HK-2 (cell line): ENCODE measurements at regions not wholly inside any gene's neighbourhood (a gene's known extent, or its start where the extent isn't known, plus 50 kb on each side); places are given as distances from the start of the nearest gene placed in this dataset.

Source experiments
- DNase-seq: peaks from one replicate; pipeline ENCODE4 v3.0.0-alpha.2; 2018; ENCODE audit not compliant: unreplicated experiment

GRCh38 chr12:115261691-115262398, 577.9 kb upstream of the TBX3 start:
- DNase-seq, result no peak

- no peak for DNase-seq
Observed at GRCh38 chr12:115260762-115261675, 577.0 kb upstream of the TBX3 start.

- DNase-seq, result no peak
Observed at GRCh38 chr12:115259968-115260747, 576.2 kb upstream of the TBX3 start.

DNA sequence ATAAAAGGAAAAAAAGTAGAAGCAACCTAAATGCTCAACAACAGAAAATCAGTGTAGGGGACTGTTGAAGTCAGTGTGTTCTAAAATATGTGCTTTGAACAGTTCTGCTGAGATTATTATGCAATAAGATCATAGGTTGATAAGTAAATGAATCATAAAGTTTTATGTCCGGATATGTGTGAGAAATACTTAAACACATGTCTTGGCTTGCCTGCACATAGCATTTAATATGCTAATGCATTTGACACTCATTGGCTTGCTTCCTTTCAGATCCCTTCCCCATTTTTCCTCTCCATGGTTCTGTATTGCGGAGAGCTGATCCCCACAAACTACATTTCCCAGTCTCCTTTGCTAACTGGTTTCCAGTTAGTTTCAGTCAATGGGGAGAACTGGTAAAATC, 573.8 kb upstream of the TBX3 start:
- no peak for DNase-seq

DNA sequence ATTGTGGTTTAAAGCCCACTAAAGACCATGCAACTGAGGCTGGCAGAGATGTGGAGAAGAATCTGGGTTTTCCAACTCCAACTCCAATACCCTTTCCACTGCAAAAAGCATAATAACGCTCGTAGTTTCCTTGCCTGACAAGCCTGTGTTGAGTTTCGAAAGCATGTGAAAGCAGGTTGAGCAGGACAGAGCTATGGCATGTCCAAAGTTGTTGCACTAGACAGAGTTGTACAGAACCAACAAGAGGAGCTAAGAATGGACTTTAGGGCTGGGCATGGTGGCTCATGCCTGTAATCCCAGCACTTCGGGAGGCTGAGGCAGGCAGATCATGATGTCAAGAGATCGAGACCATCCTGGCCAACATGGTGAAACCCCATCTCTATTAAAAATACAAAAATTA, 572.0 kb upstream of the TBX3 start:
- no peak for DNase-seq

- no peak for DNase-seq
Observed at GRCh38 chr12:115255257-115255656, 571.3 kb upstream of the TBX3 start.

DNA sequence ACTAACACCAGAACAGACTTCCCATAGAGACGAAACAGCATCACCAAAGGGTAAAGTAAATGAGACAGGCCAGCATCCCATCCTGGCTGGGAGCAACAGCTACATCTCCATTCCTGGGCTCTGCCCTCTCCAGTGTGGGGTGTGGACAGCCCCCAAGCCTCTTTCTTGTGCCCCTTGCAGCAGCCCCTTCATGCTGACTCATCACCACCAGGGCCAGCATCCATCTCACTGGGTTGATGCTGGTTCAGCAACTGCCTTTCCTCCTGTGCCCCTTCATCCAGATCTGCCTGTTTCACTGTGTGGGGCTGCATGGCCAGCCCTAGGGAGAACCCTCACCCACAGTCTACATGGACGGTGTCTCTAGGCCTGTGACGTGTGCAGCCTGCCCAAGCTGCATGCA, 569.1 kb upstream of the TBX3 start:
- no peak for DNase-seq

DNA sequence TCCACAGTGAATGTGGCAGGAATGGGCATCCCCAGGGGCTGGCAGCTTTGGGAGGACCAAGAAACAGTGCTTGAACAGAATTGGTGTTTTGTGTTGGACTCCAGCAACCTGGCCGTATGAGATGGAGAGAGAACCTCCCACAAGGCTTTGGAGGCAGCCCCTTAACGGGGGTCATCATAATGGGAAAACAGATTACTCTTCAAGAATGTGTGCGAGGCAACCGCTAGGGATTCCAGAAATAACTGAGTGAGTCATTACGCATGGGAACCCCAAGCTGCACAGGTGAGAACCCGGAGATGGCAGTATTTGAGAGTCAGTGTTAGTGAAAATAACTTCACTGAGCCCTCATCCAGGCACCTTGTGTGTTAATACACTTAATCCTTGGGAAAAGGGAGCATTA, 567.8 kb upstream of the TBX3 start:
- no peak for DNase-seq

- DNase-seq, result no peak
Observed at GRCh38 chr12:115249671-115250278, 565.8 kb upstream of the TBX3 start.

DNA sequence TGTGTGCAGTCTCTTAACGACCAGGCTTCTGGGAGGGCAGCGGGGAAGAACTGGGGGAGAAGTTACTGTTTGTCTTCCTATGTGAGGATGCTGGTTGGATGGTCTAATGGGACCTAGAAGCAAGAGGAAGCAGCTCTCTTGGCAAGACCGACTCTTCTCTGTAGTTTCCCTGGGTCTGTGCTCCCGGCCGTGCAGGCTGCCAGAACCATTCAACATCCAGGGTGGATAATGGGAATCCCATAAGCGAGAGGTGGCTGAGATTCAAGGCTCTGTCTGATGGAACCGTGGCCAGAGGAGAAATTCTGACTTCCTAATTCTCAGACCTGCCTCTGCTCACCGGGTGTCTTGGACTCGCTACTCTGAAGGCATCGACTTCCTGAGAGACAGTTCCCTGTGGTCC, 561.0 kb upstream of the TBX3 start:
- DNase-seq, result no peak

GRCh38 chr12:115243933-115244628, 560.1 kb upstream of the TBX3 start:
- DNase-seq, result no peak

- DNase-seq, result no peak
Observed at GRCh38 chr12:115240251-115240650, 556.3 kb upstream of the TBX3 start.

- no peak for DNase-seq
Observed at GRCh38 chr12:115235880-115236279, 551.9 kb upstream of the TBX3 start.

GRCh38 chr12:115233891-115234543, 550.0 kb upstream of the TBX3 start:
- DNase-seq, result no peak

DNA sequence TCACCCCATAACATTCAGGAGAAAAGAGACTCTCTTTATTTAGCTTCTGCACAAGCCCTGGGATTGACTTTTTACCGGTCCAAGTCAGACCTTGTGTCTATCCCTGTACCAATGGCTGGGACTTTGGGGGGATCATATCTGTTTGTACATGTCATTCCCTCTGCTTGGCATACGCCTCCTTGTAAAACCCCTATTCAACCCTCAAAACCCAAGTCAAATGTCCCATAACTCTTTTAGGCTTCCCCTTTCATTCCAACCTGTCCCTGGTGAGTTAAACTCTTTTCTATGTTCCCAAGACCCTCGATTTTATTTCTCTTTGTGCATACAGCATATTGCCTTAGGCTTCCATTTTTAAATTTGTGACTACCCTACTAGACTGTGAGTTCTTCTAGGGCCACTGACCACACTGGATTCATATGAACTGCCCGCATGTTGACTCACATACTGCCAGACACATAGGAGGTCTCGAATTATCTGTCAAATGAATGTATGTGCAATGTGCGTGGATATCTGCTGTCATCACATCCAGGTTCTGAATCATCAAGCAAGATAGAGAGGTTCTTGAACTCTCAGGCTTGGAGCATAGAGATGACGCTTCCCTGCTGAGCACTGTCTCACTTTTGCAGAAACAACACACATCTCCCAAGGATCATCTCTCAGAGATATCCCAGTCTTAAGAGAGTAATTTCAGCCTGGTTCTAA, 548.6 kb upstream of the TBX3 start:
- DNase-seq, result no peak

DNA sequence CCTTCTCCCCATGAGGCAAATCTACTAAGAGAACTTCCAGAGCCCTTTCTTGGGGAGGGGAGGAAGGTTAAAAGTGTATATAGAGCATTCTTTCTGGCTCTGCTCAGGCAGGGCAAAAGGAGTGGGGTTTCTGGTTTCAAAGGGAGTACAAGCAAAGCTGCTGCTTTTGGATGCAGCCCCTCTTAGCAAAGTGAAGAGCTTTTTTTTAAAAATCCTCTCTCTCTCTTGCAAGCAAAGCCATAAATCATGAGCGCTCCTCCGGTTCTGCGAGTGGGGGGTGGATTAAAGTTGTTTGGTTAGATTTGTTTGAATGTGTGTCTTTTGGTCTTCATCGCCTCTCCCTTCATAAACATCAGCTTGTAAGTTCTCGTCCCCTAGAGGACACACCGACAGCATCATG, 546.6 kb upstream of the TBX3 start:
- DNase-seq, result no peak

DNA sequence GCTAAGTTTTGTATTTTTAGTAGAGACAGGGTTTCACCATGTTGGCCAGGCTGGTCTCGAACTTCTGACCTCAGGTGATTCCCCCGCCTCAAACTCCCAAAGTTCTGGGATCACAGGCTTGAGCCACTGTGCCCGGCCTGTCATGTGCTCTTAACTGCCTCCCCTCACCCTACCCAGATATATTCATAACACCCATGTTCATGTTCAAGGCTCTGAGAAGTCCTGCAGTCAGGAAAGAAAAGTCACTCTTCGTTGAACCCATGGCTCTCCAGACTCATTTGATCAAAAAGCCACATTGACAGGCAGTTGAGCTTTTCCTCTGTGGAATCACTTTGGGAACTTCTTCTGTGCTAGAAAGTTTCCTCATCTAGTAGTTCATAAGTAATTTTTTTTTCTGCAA, 545.5 kb upstream of the TBX3 start:
- DNase-seq, result no peak

- DNase-seq, result no peak
Observed at GRCh38 chr12:115228434-115228833, 544.5 kb upstream of the TBX3 start.

DNA sequence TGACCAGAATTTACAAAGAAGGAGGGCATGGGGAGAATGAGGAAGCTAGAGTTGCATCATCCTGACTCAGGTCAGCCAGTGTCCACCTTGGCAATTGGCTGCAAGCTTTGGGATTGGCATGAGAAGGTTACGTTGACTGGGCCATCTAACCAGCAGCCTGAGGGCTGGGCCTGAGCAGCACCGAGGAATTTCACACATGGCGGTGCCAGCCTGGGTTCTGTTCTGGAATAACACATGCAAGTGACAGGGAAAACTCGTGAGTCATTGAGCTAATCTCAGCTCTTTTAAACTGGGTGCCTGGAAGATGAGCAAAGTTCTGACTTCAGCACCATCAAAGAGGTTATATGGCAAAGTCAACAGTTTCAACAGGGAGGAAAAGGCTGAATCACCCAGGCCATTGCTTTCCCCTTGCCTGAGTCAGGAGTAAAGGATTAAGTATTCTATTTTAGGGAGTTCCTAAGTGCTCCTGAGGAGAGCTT, 543.2 kb upstream of the TBX3 start:
- peak; percentile 6 for DNase-seq

DNA sequence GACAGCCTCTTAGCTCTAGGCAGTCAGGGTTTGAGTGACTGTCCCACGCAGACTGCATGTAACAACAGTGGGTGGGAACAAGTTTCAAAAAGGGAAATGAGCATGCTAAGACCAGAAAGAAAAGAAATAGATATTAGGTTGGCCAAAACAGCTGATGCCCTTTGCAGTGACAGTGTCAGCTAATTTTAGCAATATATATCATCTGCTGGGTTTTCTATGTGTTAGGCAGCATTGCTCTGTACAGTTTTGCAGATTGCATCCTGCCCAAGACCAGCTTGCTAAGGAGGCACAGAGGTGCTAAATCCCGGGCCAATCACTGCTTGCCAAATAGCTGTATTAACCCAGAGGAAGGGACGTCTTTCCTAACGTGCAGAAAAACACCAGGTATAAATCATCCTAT, 541.9 kb upstream of the TBX3 start:
- DNase-seq, result no peak
